CD14-positive monocyte (primary cell): ENCODE measurements at regions not wholly inside any gene's neighbourhood (a gene's known extent, or its start where the extent isn't known, plus 50 kb on each side); places are given as distances from the start of the nearest gene placed in this dataset.

ENCODE experiments used
- DNase-seq, 3 donors: peaks; one replicate each; pipeline ENCODE4 v3.0.0-alpha.2; 2011 to 2022
- H2AFZ ChIP-seq: 2 replicates; pipeline ENCODE4 v1.6.0; 2012; ENCODE audit warnings: mild to moderate bottlenecking, low read depth, low read length, inconsistent platforms; ENCODE audit not compliant: insufficient read depth, poor library complexity, severe bottlenecking
- H3K27ac ChIP-seq, 2 donors: 1 replicate in 1 of 2; 2 replicates in 1 of 2; pipeline ENCODE4 v1.5.1; 2012 to 2013; ENCODE audit warnings: low read length in 2 of 2, control low read depth in 1 of 2, inconsistent platforms in 1 of 2, low read depth in 1 of 2, mild to moderate bottlenecking in 1 of 2
- H3K27me3 ChIP-seq, 2 donors: one replicate each; pipeline versions ENCODE4 v1.6.0 to v1.6.1; 2011 to 2013; ENCODE audit warnings: low read length in 2 of 2; ENCODE audit not compliant: control insufficient read depth in 2 of 2, insufficient read depth in 2 of 2
- H3K36me3 ChIP-seq, 2 donors: replicated peaks in 1 of 2; 1 replicate in 1 of 2; 2 replicates in 1 of 2; pipeline versions ENCODE4 v1.5.1 to v1.6.1; 2012 to 2013; ENCODE audit warnings: low read length in 2 of 2, control low read depth in 1 of 2, inconsistent platforms in 1 of 2, mild to moderate bottlenecking in 1 of 2; ENCODE audit not compliant: insufficient read depth in 2 of 2, control insufficient read depth in 1 of 2
- H3K4me1 ChIP-seq, 2 donors: 1 replicate in 1 of 2; 2 replicates in 1 of 2; pipeline versions ENCODE4 v1.5.1 to v1.6.1; 2012 to 2013; ENCODE audit warnings: low read length in 2 of 2, control low read depth in 1 of 2, inconsistent platforms in 1 of 2, mild to moderate bottlenecking in 1 of 2, moderate library complexity in 1 of 2; ENCODE audit not compliant: insufficient read depth in 2 of 2, control insufficient read depth in 1 of 2
- H3K4me2 ChIP-seq: replicated peaks from 2 replicates; pipeline ENCODE3; 2012; ENCODE audit warnings: low read length, moderate library complexity, mild to moderate bottlenecking; ENCODE audit not compliant: poor library complexity, severe bottlenecking; ENCODE audit errors: extremely low read depth
- H3K4me3 ChIP-seq, 3 experiments: fragments of 200-600 bp in 1 of 3; sonication (generic) in 1 of 3; replicated peaks in 1 of 3; 1 replicate in 2 of 3; 2 replicates in 1 of 3; pipeline ENCODE4 v1.5.1; 2011 to 2013; ENCODE audit warnings: low read length in 3 of 3, mild to moderate bottlenecking in 3 of 3, control low read depth in 2 of 3, low read depth in 2 of 3, inconsistent platforms in 1 of 3, moderate library complexity in 1 of 3
- H3K79me2 ChIP-seq: 2 replicates; pipeline ENCODE4 v1.6.0; 2012; ENCODE audit warnings: mild to moderate bottlenecking, control low read depth, inconsistent platforms, low read length, moderate library complexity; ENCODE audit not compliant: insufficient read depth
- H3K9ac ChIP-seq: 2 replicates; pipeline ENCODE4 v1.6.0; 2017; ENCODE audit warnings: low read length, mild to moderate bottlenecking; ENCODE audit not compliant: insufficient read depth, poor library complexity, severe bottlenecking
- H3K9me3 ChIP-seq, 2 donors: replicated peaks in 1 of 2; 1 replicate in 1 of 2; 2 replicates in 1 of 2; pipeline versions ENCODE4 v1.5.1 to v1.6.1; 2012 to 2013; ENCODE audit warnings: low read length in 2 of 2, control low read depth in 1 of 2; ENCODE audit not compliant: control insufficient read depth in 1 of 2, insufficient read depth in 1 of 2
- H4K20me1 ChIP-seq: 2 replicates; pipeline ENCODE4 v1.6.0; 2012; ENCODE audit warnings: mild to moderate bottlenecking, low read length, control low read depth, moderate library complexity; ENCODE audit not compliant: insufficient read depth
- H3K27ac Mint-ChIP-seq, 7 donors: one replicate each; pipeline ENCODE4 v1.8.0; 2020; ENCODE audit warnings: mild to moderate bottlenecking in 7 of 7, mixed read lengths in 7 of 7, moderate library complexity in 6 of 7, inconsistent platforms in 2 of 7
- H3K27me3 Mint-ChIP-seq, 3 donors: one replicate each; pipeline ENCODE4 v1.8.0; 2021 to 2022; ENCODE audit warnings: low read depth in 3 of 3, mild to moderate bottlenecking in 3 of 3, mixed read lengths in 3 of 3, moderate library complexity in 3 of 3, inconsistent platforms in 1 of 3
- H3K36me3 Mint-ChIP-seq, 2 donors: one replicate each; pipeline ENCODE4 v1.8.0; 2020; ENCODE audit warnings: mixed read lengths in 2 of 2, inconsistent platforms in 1 of 2, mild to moderate bottlenecking in 1 of 2
- H3K4me1 Mint-ChIP-seq: one replicate; pipeline ENCODE4 v1.8.0; 2020; ENCODE audit warnings: mild to moderate bottlenecking, mixed read lengths
- H3K4me3 Mint-ChIP-seq, 2 donors: one replicate each; pipeline ENCODE4 v1.8.0; 2020; ENCODE audit warnings: mild to moderate bottlenecking in 2 of 2, mixed read lengths in 2 of 2, moderate library complexity in 1 of 2
- H3K9me3 Mint-ChIP-seq, 7 donors: one replicate each; pipeline ENCODE4 v1.8.0; 2020 to 2022; ENCODE audit warnings: mixed read lengths in 7 of 7, mild to moderate bottlenecking in 6 of 7, moderate library complexity in 6 of 7, inconsistent platforms in 2 of 7
- CTCF ChIP-seq: fragments of 200-600 bp; IDR thresholded peaks from one replicate; pipeline ENCODE4 v1.8.0; 2022; ENCODE audit warnings: antibody characterized with exemption, mild to moderate bottlenecking
- WGBS: methylation state at CpG from one replicate; pipeline ENCODE4 v1.1.5; 2013; ENCODE audit warnings: missing lambda C conversion rate; ENCODE audit not compliant: insufficient coverage; 5-methylcytosine and 5-hydroxymethylcytosine counted together
- intact Hi-C, 2 donors: fragments of 100-400 bp; cut with micrococcal nuclease; formaldehyde crosslinking; loops; one replicate each; pipeline versions ENCODE4 v1.15.0 to v1.15.1; 2023

GRCh38 chr6:155747491-155747890 lies 291.9 kb upstream of the NOX3 start:
- Mint-ChIP-seq H3K9me3 (peaks cover 9 to 19% (median 13%) of the 10 kb centered on the region in 7 donors), H3K36me3 (no peaks in the 10 kb centered on the region), H3K27ac (no peak overlapping the region), H3K4me3 (no peak overlapping the region), H3K27me3 (no peaks in the 10 kb centered on the region), H3K4me1 (no peaks in the 10 kb centered on the region)
- no peaks in the 10 kb centered on the region for H3K79me2 ChIP-seq
- peaks cover 0 to 13% of the 10 kb centered on the region in 2 donors for H3K9me3 ChIP-seq
- H3K27me3 ChIP-seq = no peaks in the 10 kb centered on the region
- WGBS = no CpG with 5 or more reads among the region's 3 CpGs
- H3K4me3 ChIP-seq = no peak overlapping the region
- no peaks in the 10 kb centered on the region for H4K20me1 ChIP-seq
- no peak overlapping the region for H3K4me2 ChIP-seq
- H3K36me3 ChIP-seq = no peaks in the 10 kb centered on the region
- H3K9ac ChIP-seq = no peak overlapping the region
- no peaks in the 10 kb centered on the region for H3K4me1 ChIP-seq
- no peak for DNase-seq
- no peak overlapping the region for H2AFZ ChIP-seq
- no peak overlapping the region for H3K27ac ChIP-seq
- intact Hi-C loops = no loop called here
- no peak for TF ChIP-seq CTCF

- H3K36me3 ChIP-seq = no peaks in the 10 kb centered on the region
- no peaks in the 10 kb centered on the region for H4K20me1 ChIP-seq
- peaks cover 0 to 19% of the 10 kb centered on the region in 2 donors for H3K9me3 ChIP-seq
- no peak overlapping the region for H3K27ac Mint-ChIP-seq
- H3K4me3 Mint-ChIP-seq = no peak overlapping the region
- no peak overlapping the region for H3K27ac ChIP-seq
- no peaks in the 10 kb centered on the region for H3K27me3 ChIP-seq
- no peaks in the 10 kb centered on the region for H3K79me2 ChIP-seq
- no CpG with 5 or more reads among the region's 1 CpG for WGBS
- H3K9me3 Mint-ChIP-seq = peaks cover 6 to 21% (median 13%) of the 10 kb centered on the region in 7 donors
- H3K4me1 ChIP-seq = no peaks in the 10 kb centered on the region
- no peak for DNase-seq
- no peak overlapping the region for H3K9ac ChIP-seq
- no peak overlapping the region for H2AFZ ChIP-seq
- no peaks in the 10 kb centered on the region for H3K4me1 Mint-ChIP-seq
- intact Hi-C loops = no loop called here
- peaks cover 0 to 2% (median 2%) of the 10 kb centered on the region in 3 donors for H3K27me3 Mint-ChIP-seq
- no peak for TF ChIP-seq CTCF
- H3K36me3 Mint-ChIP-seq = no peaks in the 10 kb centered on the region
- H3K4me2 ChIP-seq = no peak overlapping the region
- no peak overlapping the region for H3K4me3 ChIP-seq
Measured at GRCh38 chr6:155740781-155741399, 285.3 kb upstream of the NOX3 start.
